NCI-H2171 (cell line): ENCODE measurements at regions not wholly inside any gene's neighbourhood (a gene's known extent, or its start where the extent isn't known, plus 50 kb on each side); places are given as distances from the start of the nearest gene placed in this dataset.

Experiments
- DNase-seq: peaks from one replicate; lab custom pipeline; 2025; lab: John Stamatoyannopoulos, UW

GRCh38 chr16:85173981-85174751 is 61.9 kb upstream of the CIBAR2 start:
- DNase-seq: peak; percentile 67

- DNase-seq: peak; percentile 40
Observed at GRCh38 chr16:85174871-85175723, 62.8 kb upstream of the CIBAR2 start.

- DNase-seq: no peak
Observed at GRCh38 chr16:85175724-85176233, 63.5 kb upstream of the CIBAR2 start.

DNA sequence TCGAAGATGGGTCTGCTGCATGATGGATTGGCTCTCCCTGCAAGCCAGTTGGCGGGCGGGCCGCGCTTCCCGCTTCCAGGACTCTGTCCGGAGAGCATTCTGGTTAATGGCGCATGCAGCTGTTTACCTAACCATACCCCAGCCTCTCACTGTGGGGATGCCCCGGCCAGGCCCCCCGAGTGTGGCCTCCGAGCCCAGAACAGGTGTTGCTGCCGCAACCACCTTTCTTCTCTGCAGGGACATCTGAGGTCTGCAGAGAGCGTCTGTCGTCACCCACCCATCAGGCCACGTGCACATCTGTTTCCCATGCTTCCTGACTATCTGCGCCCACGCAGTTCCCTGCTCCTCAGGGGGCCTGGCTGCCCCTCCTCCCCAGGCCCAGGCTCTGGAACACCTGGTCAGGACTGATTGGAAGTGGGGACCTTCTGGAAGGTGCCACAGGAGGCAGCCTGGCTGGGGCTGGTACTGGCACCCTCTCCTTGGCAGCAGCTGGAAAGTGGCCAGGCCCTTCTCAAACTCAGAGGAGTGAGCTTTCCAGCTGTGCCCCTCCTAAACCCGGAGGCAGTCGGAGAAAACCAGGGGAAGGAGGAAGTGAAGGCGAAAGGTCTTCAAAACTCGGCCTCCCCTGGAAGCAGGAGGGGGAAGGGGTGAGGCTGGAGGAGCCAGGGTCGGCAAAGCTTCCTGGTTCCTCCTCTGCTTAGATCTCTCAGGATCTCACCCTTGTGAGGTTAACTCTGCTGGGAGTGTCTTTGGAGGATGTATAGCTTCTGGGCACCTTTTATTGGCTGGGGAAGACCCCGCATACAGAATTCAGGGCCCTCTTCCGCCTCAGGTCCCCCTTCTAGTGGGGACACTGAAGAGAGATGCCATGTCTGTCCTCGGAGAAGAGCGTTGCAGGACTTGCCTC is 64.5 kb upstream of the CIBAR2 start:
- peak; percentile 89 for DNase-seq

DNA sequence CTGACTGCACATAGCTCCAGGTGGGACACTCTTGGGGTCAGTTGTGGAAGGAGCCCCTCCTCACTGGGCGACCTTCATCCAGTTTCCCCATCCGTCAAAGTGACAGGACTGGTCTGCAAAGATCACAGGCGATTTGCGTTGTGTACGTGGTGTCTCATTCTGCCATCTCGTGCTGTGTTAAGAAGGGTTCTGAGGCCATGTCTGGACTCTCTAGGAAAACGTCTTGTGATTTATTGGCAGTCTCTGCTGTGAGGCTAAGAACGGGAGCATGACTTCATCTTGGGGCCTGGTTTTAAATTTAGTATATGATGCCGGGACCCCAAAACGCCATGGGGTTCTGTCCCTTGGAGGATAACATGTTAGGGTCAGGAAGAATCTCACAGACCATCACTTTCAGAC is 65.2 kb upstream of the CIBAR2 start:
- no peak for DNase-seq

- DNase-seq: no peak
Observed at GRCh38 chr16:85178006-85178591, 65.8 kb upstream of the CIBAR2 start.

- DNase-seq: no peak
Observed at GRCh38 chr16:85178596-85178995, 66.3 kb upstream of the CIBAR2 start.

DNA sequence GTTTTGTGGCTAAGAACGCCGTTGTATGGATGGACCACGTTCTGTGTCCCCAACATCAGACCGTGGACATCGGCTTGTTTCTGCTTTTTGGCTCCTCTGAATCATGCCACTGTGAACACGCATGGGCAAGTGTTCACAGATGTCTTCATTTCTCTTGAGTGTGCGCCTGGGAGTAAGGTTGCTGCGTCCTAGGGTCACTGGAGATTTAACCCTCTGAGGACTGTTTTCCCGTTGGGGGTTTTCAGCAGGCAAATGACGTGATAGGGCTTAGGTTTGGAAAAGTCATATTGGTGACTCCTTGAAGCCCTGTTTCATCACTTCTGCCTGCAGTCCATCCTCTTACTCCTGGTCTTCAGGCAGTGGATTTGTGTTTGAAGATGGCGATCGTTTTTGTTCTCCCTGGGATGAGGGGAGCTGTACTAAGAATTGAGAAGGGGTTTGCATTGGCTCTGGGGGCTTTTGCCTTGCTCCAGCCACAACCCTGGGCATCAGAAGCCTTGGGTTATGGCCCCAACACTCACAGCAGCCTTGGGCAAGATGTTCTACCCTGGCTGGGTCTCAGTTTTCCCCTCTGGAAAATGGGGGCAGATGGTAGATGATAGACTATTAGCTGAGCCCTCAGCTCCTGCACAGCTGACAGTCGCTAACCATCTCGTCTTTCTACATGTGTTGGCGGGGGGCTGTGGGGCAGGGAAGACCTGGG is 67.2 kb upstream of the CIBAR2 start:
- no peak for DNase-seq

DNA sequence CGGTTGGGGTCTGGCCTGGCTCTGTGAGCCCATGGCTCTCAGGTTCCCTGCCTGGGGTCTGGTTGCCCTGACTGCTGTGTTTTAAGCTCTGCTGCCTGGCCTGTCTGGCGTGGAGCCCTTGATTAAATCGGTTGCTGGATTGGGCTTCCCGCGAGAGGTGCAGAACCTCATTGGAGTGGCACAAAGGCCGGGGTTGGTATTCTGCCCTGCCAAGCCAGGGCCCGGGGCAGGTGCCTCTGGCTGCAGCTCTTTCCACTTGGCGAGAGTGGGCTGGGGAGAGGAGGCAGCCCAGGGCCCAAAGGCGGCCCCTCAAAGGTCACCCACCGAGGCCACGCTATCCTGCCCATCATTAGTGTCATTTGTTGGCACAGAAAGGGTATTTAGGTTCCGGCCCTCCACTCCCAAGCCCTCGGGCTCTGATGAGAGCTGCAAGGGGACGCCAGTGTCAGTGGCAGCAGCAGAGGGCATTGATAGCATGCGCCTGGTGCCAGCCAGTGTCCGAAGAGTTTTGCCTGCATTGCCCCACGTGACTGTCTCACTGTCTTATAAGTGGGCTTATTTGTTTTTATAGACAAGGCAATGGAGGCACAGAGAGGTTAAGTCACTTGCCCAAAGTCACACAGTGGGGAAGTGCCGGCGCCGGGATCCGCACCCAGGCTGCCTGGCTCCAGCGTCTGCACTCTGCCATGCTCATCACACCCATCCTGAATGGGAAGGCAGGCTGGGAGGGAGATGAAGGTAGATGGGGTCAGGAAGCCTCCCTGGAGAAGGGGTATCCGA is 68.0 kb upstream of the CIBAR2 start:
- DNase-seq: no peak

- DNase-seq: no peak
Observed at GRCh38 chr16:85180827-85181738, 68.8 kb upstream of the CIBAR2 start.

DNA sequence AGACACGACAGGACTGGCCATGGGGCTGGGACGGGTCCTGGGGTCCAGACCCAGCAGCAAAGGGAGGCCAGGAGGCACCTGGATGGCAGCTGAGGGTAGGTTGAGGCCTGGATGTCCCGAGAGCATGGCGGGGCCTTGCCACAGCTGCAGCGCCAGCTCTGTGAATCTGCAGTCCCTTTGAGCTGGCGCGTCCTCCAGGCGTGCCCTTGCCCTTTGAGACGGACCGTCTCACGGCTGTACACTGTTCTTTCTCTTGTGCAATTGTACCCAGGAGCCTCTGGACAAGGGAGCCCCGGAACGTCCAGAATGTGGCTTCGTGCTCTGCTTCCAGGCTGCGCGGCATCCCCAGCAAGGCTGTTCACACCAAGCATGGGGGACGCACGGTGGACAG is 69.5 kb upstream of the CIBAR2 start:
- DNase-seq: no peak

DNA sequence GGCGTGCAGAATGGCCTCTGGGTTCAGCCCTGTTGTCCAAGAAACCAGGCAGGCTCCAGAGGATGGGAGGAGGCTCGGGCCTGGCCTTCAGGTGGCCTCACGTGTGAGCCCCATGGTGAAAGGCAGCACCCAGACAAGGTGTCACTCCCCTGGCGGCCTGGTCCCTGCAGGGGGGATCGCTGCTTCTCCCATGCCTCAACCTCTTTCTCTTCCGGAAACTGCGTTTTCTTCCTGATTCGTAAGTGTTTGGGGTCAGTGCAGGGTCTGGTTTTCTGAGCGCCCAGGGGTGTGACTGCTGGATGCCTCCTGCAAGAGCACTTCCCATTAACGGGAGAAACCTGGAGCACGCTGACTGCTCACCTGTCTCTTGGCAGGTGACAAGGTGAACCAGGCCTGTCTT is 70.0 kb upstream of the CIBAR2 start:
- DNase-seq: no peak

- DNase-seq: no peak
Observed at GRCh38 chr16:85182774-85183173, 70.5 kb upstream of the CIBAR2 start.

DNA sequence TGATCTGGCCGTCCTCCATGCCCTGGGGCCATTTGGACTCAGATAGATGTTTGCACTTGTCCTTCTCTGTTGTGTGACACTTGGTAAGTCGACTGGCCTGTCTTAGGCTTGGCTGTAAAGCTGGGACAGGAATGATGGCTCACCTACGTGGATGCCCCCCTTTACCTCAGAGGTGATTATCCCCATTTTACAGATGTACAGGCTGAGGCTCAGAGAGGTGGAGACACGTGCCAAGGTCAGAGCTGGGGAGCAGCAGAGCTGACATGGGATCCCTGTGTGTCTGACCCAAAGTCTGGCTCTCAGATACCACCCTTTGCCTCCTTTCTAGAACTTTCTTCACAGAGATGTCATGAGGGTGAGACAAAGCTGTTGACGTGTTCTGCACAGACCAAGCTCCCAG is 71.3 kb upstream of the CIBAR2 start:
- no peak for DNase-seq

DNA sequence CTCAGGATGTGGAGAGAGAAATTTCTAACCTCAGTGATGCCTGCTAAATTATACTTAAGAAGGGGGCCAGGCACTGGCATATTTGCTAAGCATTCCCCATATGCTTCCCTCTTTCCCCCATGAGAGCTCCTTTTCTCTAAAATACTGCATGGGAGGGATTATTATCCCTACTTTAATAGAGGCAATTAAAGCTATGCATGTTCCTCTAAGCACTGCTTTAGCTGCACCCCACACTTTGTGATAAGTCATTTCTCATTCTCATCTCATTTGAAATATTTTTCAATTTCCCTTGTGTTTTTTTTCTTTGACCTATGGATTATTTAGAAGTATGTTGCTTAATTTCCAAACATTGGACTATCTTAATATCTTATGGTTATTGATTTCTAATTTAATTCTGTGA is 72.1 kb upstream of the CIBAR2 start:
- no peak for DNase-seq

- DNase-seq: no peak
Observed at GRCh38 chr16:85185303-85186100, 73.2 kb upstream of the CIBAR2 start.

DNA sequence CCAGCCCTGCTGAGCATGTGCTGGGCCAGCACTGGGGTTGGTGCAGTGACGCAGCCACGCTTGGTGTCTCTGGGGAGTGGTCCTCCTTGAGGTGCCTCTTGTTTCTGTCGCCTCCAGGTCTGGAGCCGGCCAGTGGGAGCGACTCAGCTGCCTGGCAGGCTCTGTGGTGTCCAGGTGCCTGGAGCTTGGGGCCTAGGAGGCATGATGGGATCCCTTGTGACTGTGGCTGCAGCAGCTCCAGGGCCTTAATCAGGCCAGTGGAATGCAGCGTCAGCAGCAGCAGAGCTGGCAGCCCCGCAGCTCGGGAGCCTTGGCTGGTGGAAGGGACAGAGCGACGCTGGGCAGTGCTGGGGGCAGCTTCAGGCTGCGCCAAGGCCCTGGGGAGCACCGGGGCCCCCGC is 74.7 kb upstream of the CIBAR2 start:
- DNase-seq: no peak

GRCh38 chr16:85187447-85187846 is 75.2 kb upstream of the CIBAR2 start:
- DNase-seq: no peak
